ENCODE measurements at regions not wholly inside any gene's neighbourhood (a gene's known extent, or its start where the extent isn't known, plus 50 kb on each side); places are given as distances from the start of the nearest gene placed in this dataset.

DNA sequence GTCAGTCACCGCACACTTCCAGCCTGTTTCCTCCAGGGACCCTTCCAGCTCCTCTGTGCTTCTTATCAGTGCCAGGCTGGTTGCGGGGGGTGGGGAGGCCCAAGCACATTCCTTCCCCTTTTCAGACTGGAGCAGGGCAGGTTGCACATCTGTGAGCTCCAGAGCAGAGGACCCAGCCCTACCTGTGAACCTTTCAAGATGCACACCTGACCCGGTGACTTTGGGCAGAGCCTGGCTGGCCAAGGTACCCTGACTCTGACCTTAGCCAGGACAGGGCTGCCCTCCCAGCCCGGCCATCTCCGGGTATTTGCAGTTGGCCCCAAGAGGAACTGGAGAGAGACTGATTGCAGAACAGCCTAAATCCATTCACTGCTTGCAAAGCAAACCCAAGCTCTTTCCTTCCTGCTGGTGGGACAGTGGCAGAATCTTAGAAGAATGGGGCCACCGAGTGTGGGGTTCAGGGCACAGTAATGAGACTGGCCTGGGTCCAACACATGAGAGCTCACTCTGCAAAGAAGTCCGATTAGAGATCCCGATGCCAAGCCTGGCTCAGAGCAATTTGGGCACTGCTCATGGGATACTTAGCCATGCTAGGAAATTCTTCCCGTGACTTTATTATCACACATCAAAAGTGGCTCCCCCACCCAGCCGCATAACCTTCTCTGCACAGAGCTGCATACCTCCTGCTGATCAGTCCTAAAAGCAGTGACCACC is 64.7 kb upstream of the CCND1 start:
- no peaks in the 10 kb centered on the region for H3K36me3 ChIP-seq (ENCODE audit: insufficient read depth)
- H2AFZ ChIP-seq, result no peak overlapping the region
- Mint-ChIP-seq H3K4me1 (no peaks in the 10 kb centered on the region; the same call in 2 of the 3 replicates), H3K27me3 (ENCODE audit: insufficient read depth, low read depth, poor library complexity) (peaks cover 13% of the 10 kb centered on the region), H3K9me3 (no peaks in the 10 kb centered on the region), H3K4me3 (no peak overlapping the region), H3K36me3 (ENCODE audit: low read depth) (no peaks in the 10 kb centered on the region), H3K27ac (no peak overlapping the region)
- DNase-seq (ENCODE audit: low spot score) (no peak), ATAC-seq (no peak)
- H3K27me3 ChIP-seq (ENCODE audit: insufficient read depth), result no peaks in the 10 kb centered on the region
- no peaks in the 10 kb centered on the region for H4K20me1 ChIP-seq (replicated peaks; ENCODE audit: insufficient read depth)
- no peaks in the 10 kb centered on the region for H3K79me2 ChIP-seq (replicated peaks; ENCODE audit: insufficient read depth)
- H3K27ac ChIP-seq (ENCODE audit: low read depth), result no peak overlapping the region
- no peaks in the 10 kb centered on the region for H3K4me1 ChIP-seq (ENCODE audit: insufficient read depth)
- H3K4me3 ChIP-seq, result no peak overlapping the region
- H3K4me2 ChIP-seq, result no peak overlapping the region
- no peaks in the 10 kb centered on the region for H3K9me2 ChIP-seq (ENCODE audit: insufficient read depth)
- TF ChIP-seq NANOG (IDR thresholded peaks at IDR 0.05; ENCODE audit: borderline replicate concordance) (no peak), ZNF331 (CRISPR knock-in tag; IDR thresholded peaks at IDR 0.05; ENCODE audit: low read depth) (no peak), EZH2 (IDR thresholded peaks at IDR 0.05; ENCODE audit: low read depth, unreplicated experiment) (no peak), ZNF114 (CRISPR knock-in tag; IDR thresholded peaks at IDR 0.05) (no peak), POLR2AphosphoS5 (IDR thresholded peaks at IDR 0.05; ENCODE audit: low read depth) (no peak), CREB1 (CRISPR knock-in tag; IDR thresholded peaks at IDR 0.05; ENCODE audit: low read depth) (no peak), EZH2phosphoT487 (IDR thresholded peaks at IDR 0.05; ENCODE audit: unreplicated experiment) (no peak), JUNB (IDR thresholded peaks at IDR 0.05; ENCODE audit: unreplicated experiment) (no peak), STAT1 (IDR thresholded peaks at IDR 0.05; ENCODE audit: unreplicated experiment) (no peak)
- TF ChIP-seq, protein P1, sequence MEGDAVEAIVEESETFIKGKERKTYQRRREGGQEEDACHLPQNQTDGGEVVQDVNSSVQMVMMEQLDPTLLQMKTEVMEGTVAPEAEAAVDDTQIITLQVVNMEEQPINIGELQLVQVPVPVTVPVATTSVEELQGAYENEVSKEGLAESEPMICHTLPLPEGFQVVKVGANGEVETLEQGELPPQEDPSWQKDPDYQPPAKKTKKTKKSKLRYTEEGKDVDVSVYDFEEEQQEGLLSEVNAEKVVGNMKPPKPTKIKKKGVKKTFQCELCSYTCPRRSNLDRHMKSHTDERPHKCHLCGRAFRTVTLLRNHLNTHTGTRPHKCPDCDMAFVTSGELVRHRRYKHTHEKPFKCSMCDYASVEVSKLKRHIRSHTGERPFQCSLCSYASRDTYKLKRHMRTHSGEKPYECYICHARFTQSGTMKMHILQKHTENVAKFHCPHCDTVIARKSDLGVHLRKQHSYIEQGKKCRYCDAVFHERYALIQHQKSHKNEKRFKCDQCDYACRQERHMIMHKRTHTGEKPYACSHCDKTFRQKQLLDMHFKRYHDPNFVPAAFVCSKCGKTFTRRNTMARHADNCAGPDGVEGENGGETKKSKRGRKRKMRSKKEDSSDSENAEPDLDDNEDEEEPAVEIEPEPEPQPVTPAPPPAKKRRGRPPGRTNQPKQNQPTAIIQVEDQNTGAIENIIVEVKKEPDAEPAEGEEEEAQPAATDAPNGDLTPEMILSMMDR (conservative IDR thresholded peaks at IDR 0.05; ENCODE audit: low read depth in 2 of 2), result no peak
- TF ChIP-seq, protein P2, sequence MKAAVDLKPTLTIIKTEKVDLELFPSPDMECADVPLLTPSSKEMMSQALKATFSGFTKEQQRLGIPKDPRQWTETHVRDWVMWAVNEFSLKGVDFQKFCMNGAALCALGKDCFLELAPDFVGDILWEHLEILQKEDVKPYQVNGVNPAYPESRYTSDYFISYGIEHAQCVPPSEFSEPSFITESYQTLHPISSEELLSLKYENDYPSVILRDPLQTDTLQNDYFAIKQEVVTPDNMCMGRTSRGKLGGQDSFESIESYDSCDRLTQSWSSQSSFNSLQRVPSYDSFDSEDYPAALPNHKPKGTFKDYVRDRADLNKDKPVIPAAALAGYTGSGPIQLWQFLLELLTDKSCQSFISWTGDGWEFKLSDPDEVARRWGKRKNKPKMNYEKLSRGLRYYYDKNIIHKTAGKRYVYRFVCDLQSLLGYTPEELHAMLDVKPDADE (IDR thresholded peaks at IDR 0.05), result no peak
- TF ChIP-seq, protein P3, sequence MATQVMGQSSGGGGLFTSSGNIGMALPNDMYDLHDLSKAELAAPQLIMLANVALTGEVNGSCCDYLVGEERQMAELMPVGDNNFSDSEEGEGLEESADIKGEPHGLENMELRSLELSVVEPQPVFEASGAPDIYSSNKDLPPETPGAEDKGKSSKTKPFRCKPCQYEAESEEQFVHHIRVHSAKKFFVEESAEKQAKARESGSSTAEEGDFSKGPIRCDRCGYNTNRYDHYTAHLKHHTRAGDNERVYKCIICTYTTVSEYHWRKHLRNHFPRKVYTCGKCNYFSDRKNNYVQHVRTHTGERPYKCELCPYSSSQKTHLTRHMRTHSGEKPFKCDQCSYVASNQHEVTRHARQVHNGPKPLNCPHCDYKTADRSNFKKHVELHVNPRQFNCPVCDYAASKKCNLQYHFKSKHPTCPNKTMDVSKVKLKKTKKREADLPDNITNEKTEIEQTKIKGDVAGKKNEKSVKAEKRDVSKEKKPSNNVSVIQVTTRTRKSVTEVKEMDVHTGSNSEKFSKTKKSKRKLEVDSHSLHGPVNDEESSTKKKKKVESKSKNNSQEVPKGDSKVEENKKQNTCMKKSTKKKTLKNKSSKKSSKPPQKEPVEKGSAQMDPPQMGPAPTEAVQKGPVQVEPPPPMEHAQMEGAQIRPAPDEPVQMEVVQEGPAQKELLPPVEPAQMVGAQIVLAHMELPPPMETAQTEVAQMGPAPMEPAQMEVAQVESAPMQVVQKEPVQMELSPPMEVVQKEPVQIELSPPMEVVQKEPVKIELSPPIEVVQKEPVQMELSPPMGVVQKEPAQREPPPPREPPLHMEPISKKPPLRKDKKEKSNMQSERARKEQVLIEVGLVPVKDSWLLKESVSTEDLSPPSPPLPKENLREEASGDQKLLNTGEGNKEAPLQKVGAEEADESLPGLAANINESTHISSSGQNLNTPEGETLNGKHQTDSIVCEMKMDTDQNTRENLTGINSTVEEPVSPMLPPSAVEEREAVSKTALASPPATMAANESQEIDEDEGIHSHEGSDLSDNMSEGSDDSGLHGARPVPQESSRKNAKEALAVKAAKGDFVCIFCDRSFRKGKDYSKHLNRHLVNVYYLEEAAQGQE (IDR thresholded peaks at IDR 0.05; ENCODE audit: unreplicated experiment), result no peak
- TF ChIP-seq, protein P4, sequence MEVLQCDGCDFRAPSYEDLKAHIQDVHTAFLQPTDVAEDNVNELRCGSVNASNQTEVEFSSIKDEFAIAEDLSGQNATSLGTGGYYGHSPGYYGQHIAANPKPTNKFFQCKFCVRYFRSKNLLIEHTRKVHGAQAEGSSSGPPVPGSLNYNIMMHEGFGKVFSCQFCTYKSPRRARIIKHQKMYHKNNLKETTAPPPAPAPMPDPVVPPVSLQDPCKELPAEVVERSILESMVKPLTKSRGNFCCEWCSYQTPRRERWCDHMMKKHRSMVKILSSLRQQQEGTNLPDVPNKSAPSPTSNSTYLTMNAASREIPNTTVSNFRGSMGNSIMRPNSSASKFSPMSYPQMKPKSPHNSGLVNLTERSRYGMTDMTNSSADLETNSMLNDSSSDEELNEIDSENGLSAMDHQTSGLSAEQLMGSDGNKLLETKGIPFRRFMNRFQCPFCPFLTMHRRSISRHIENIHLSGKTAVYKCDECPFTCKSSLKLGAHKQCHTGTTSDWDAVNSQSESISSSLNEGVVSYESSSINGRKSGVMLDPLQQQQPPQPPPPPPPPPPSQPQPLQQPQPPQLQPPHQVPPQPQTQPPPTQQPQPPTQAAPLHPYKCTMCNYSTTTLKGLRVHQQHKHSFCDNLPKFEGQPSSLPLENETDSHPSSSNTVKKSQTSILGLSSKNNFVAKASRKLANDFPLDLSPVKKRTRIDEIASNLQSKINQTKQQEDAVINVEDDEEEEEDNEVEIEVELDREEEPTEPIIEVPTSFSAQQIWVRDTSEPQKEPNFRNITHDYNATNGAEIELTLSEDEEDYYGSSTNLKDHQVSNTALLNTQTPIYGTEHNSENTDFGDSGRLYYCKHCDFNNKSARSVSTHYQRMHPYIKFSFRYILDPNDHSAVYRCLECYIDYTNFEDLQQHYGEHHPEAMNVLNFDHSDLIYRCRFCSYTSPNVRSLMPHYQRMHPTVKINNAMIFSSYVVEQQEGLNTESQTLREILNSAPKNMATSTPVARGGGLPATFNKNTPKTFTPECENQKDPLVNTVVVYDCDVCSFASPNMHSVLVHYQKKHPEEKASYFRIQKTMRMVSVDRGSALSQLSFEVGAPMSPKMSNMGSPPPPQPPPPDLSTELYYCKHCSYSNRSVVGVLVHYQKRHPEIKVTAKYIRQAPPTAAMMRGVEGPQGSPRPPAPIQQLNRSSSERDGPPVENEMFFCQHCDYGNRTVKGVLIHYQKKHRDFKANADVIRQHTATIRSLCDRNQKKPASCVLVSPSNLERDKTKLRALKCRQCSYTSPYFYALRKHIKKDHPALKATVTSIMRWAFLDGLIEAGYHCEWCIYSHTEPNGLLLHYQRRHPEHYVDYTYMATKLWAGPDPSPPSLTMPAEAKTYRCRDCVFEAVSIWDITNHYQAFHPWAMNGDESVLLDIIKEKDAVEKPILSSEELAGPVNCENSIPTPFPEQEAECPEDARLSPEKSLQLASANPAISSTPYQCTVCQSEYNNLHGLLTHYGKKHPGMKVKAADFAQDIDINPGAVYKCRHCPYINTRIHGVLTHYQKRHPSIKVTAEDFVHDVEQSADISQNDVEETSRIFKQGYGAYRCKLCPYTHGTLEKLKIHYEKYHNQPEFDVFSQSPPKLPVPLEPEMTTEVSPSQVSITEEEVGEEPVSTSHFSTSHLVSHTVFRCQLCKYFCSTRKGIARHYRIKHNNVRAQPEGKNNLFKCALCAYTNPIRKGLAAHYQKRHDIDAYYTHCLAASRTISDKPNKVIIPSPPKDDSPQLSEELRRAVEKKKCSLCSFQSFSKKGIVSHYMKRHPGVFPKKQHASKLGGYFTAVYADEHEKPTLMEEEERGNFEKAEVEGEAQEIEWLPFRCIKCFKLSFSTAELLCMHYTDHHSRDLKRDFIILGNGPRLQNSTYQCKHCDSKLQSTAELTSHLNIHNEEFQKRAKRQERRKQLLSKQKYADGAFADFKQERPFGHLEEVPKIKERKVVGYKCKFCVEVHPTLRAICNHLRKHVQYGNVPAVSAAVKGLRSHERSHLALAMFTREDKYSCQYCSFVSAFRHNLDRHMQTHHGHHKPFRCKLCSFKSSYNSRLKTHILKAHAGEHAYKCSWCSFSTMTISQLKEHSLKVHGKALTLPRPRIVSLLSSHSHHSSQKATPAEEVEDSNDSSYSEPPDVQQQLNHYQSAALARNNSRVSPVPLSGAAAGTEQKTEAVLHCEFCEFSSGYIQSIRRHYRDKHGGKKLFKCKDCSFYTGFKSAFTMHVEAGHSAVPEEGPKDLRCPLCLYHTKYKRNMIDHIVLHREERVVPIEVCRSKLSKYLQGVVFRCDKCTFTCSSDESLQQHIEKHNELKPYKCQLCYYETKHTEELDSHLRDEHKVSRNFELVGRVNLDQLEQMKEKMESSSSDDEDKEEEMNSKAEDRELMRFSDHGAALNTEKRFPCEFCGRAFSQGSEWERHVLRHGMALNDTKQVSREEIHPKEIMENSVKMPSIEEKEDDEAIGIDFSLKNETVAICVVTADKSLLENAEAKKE (CRISPR knock-in tag; IDR thresholded peaks at IDR 0.05), result no peak
- no peaks in the 10 kb centered on the region for H3F3A ChIP-seq (replicated peaks; ENCODE audit: low read depth)
